ENCODE measurements at regions not wholly inside any gene's neighbourhood (a gene's known extent, or its start where the extent isn't known, plus 50 kb on each side); places are given as distances from the start of the nearest gene placed in this dataset.

GRCh38 chr9:110143485-110143884 lies 64.5 kb downstream of the C9orf152 start:
- no peak for DNase-seq

GRCh38 chr9:110143950-110144545 lies 63.9 kb downstream of the C9orf152 start:
- no peak for DNase-seq

GRCh38 chr9:110146373-110146772 lies 61.6 kb downstream of the C9orf152 start:
- no peak for DNase-seq

- no peak for DNase-seq
These were observed 59.6 kb downstream of the C9orf152 start for GRCh38 chr9:110148384-110148783.

- DNase-seq = no peak
These were observed 59.1 kb downstream of the C9orf152 start for GRCh38 chr9:110148891-110149290.
